HCEC 1CT (cell line): ENCODE measurements at regions not wholly inside any gene's neighbourhood (a gene's known extent, or its start where the extent isn't known, plus 50 kb on each side); places are given as distances from the start of the nearest gene placed in this dataset.
"Not testable (repeated sequence)": the region's sequence is repeated elsewhere in the genome, so short reads cannot be mapped to it uniquely, and the experiment has no call there.

Source experiments
- DNase-seq: peaks from one replicate; pipeline ENCODE4 v3.0.0-alpha.2; 2017

- DNase-seq: no peak
Observed at GRCh38 chr7:110418659-110419280, 672.2 kb upstream of the LRRN3 start.

GRCh38 chr7:110420788-110421187 lies 670.1 kb upstream of the LRRN3 start:
- DNase-seq: no peak

- DNase-seq: no peak
Observed at GRCh38 chr7:110421490-110422241, 669.3 kb upstream of the LRRN3 start.

- DNase-seq: no peak
Observed at GRCh38 chr7:110432061-110432553, 658.8 kb upstream of the LRRN3 start.

GRCh38 chr7:110438926-110439325 lies 652.0 kb upstream of the LRRN3 start:
- not testable (repeated sequence) for DNase-seq

- no peak for DNase-seq
Observed at GRCh38 chr7:110442381-110442837, 648.5 kb upstream of the LRRN3 start.

GRCh38 chr7:110446658-110447057 lies 644.3 kb upstream of the LRRN3 start:
- no peak for DNase-seq

GRCh38 chr7:110448918-110449317 lies 642.0 kb upstream of the LRRN3 start:
- DNase-seq: no peak

GRCh38 chr7:110454713-110455112 lies 636.2 kb upstream of the LRRN3 start:
- no peak for DNase-seq

- DNase-seq: no peak
Observed at GRCh38 chr7:110461621-110462020, 629.3 kb upstream of the LRRN3 start.

- DNase-seq: no peak
Observed at GRCh38 chr7:110470420-110470819, 620.5 kb upstream of the LRRN3 start.

- not testable (repeated sequence) for DNase-seq
Observed at GRCh38 chr7:110472419-110472818, 618.5 kb upstream of the LRRN3 start.

GRCh38 chr7:110480964-110481363 lies 610.0 kb upstream of the LRRN3 start:
- no peak for DNase-seq

- no peak for DNase-seq
Observed at GRCh38 chr7:110483553-110483952, 607.4 kb upstream of the LRRN3 start.

- no peak for DNase-seq
Observed at GRCh38 chr7:110484356-110484755, 606.6 kb upstream of the LRRN3 start.

- no peak for DNase-seq
Observed at GRCh38 chr7:110486549-110486948, 604.4 kb upstream of the LRRN3 start.

GRCh38 chr7:110502888-110503465 lies 588.0 kb upstream of the LRRN3 start:
- DNase-seq: no peak

- DNase-seq: no peak
Observed at GRCh38 chr7:110507369-110507768, 583.6 kb upstream of the LRRN3 start.

GRCh38 chr7:110507832-110508231 lies 583.1 kb upstream of the LRRN3 start:
- DNase-seq: no peak

- DNase-seq: not testable (repeated sequence)
Observed at GRCh38 chr7:110514975-110515551, 575.9 kb upstream of the LRRN3 start.

- no peak for DNase-seq
Observed at GRCh38 chr7:110519851-110520250, 571.1 kb upstream of the LRRN3 start.

GRCh38 chr7:110521357-110521911 lies 569.5 kb upstream of the LRRN3 start:
- no peak for DNase-seq

- DNase-seq: no peak
Observed at GRCh38 chr7:110522061-110522760, 568.7 kb upstream of the LRRN3 start.
